AG04450 (cell line): ENCODE measurements at regions not wholly inside any gene's neighbourhood (a gene's known extent, or its start where the extent isn't known, plus 50 kb on each side); places are given as distances from the start of the nearest gene placed in this dataset.
"Not testable (repeated sequence)": the region's sequence is repeated elsewhere in the genome, so short reads cannot be mapped to it uniquely, and the experiment has no call there.

Source experiments
- CTCF ChIA-PET: fragments of 300-600, 350-600 bp; formaldehyde crosslinking; extraction: SDS; loops from one replicate; lab custom pipeline; 2022; ENCODE audit warnings: antibody characterized with exemption, inconsistent platforms; lab: Charles Lee
- POLR2A ChIA-PET: fragments of 350-600 bp; formaldehyde crosslinking; extraction: SDS; loops from one replicate; lab custom pipeline; 2021; ENCODE audit warnings: antibody characterized with exemption, inconsistent platforms; lab: Yijun Ruan, JAX
- DNase-seq: peaks from one replicate; pipeline ENCODE4 v3.0.0-alpha.2; 2011; ENCODE audit warnings: low read depth, low spot score
- H3K27ac ChIP-seq: one replicate; pipeline ENCODE4 v1.5.1; 2012; ENCODE audit warnings: low read depth, low read length, control low read depth
- H3K27me3 ChIP-seq: one replicate; pipeline ENCODE4 v1.6.0; 2012; ENCODE audit warnings: low read length; ENCODE audit not compliant: control insufficient read depth, insufficient read depth
- H3K4me3 ChIP-seq: 2 replicates; pipeline ENCODE4 v1.5.1; 2011; ENCODE audit warnings: mild to moderate bottlenecking, low read depth, low read length, control low read depth
- H3K9me3 ChIP-seq: 2 replicates; pipeline ENCODE4 v1.5.1; 2012; ENCODE audit warnings: low read length; ENCODE audit not compliant: control insufficient read depth, insufficient read depth
- CTCF ChIP-seq: IDR thresholded peaks from 2 replicates; pipeline ENCODE4 v1.5.1; 2011; ENCODE audit warnings: low read depth, low read length, control low read depth, inconsistent platforms

- H3K4me3 ChIP-seq: no peak overlapping the region
- no peak for DNase-seq
- POLR2A ChIA-PET: no interaction called here
- CTCF ChIA-PET: interaction anchor here (0.8 to 1.9 kb wide), 8 partner anchors 8 to 673 kb away, joined by 3 to 7 read pairs (median 4); no protein-coding TSS in a partner anchor
- no peak overlapping the region for H3K27ac ChIP-seq
- TF ChIP-seq CTCF: no peak
- H3K9me3 ChIP-seq: no peaks in the 10 kb centered on the region
- H3K27me3 ChIP-seq: no peaks in the 10 kb centered on the region
Measured at GRCh38 chr18:6520901-6521300, 106.2 kb upstream of the L3MBTL4 start.

- CTCF ChIA-PET: interaction anchor here (0.8 to 1.9 kb wide), 12 partner anchors 9 to 674 kb away, joined by 3 to 7 read pairs (median 4); no protein-coding TSS in a partner anchor
- no peaks in the 10 kb centered on the region for H3K9me3 ChIP-seq
- TF ChIP-seq CTCF: peak; percentile 91
- H3K27ac ChIP-seq: no peak overlapping the region
- DNase-seq: peak; percentile 3
- H3K27me3 ChIP-seq: no peaks in the 10 kb centered on the region
- no peak overlapping the region for H3K4me3 ChIP-seq
- POLR2A ChIA-PET: no interaction called here
Measured at GRCh38 chr18:6521803-6522418, 107.2 kb upstream of the L3MBTL4 start.

DNA sequence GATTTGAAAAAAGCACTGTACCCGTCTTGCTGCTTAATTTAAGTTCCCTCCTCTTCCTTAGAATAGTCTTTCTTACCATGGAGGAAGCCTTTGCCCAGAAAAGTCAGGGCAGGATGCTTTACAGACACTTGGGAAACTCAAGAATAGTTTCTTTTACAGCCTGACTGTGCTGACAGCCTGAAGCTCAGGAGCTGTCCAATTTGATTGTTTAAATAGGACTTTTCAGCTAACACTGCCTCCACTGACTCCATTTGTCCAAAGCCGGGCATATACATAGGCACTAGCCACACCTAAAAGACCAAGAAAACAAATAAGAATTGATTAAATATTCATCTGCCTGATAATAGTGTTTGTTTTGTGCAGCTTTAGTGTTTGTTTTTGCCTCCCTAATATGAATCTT is 110.9 kb upstream of the L3MBTL4 start:
- Histone ChIP-seq H3K27me3 (no peaks in the 10 kb centered on the region), H3K27ac (no peak overlapping the region), H3K4me3 (no peak overlapping the region), H3K9me3 (no peaks in the 10 kb centered on the region)
- ChIA-PET CTCF (no interaction called here), POLR2A (no interaction called here)
- no peak for TF ChIP-seq CTCF
- DNase-seq: no peak

GRCh38 chr18:6537475-6537874 is 122.8 kb upstream of the L3MBTL4 start:
- TF ChIP-seq CTCF: no peak
- Histone ChIP-seq H3K27ac (no peak overlapping the region), H3K4me3 (no peak overlapping the region), H3K27me3 (no peaks in the 10 kb centered on the region), H3K9me3 (no peaks in the 10 kb centered on the region)
- CTCF ChIA-PET: interaction anchor here (2.8 to 11.1 kb wide), 2 partner anchors 16 to 349 kb away, joined by 7 to 222 read pairs; no protein-coding TSS in a partner anchor
- POLR2A ChIA-PET: no interaction called here
- DNase-seq: no peak

DNA sequence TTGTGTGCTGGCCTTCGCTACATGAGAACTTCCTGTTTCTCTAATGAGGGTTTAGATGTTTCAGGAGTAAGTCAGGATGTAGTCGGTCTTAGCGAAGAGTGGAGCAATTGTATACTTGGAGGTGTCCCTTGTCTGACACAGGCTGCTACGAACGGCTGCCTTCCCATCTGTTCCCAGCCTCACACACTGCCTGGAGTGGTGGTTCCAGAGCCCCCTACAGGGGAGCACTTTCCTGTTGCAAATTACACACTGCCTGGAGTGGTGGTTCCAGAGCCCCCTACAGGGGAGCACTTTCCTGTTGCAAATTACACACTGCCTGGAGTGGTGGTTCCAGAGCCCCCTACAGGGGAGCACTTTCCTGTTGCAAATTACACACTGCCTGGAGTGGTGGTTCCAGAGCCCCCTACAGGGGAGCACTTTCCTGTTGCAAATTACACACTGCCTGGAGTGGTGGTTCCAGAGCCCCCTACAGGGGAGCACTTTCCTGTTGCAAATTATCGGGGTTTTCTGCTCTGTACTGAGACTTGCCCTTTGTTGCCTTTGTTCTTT is 126.5 kb upstream of the L3MBTL4 start:
- DNase-seq, POLR2A ChIA-PET, H3K27ac ChIP-seq, H3K9me3 ChIP-seq, H3K4me3 ChIP-seq, H3K27me3 ChIP-seq: not testable (repeated sequence)
- CTCF ChIA-PET: interaction anchor here (1.0 to 11.1 kb wide), 2 partner anchors 15 to 345 kb away, joined by 3 to 222 read pairs; no protein-coding TSS in a partner anchor
- 0 out of 2 replicates have a peak, but pooled peaks have one; percentile 21 for TF ChIP-seq CTCF
